ENCODE measurements at regions not wholly inside any gene's neighbourhood (a gene's known extent, or its start where the extent isn't known, plus 50 kb on each side); places are given as distances from the start of the nearest gene placed in this dataset.
A peak's percentile ranks its signal among the peaks of the same experiment; 100 is the strongest.
"Not testable (repeated sequence)": the region's sequence is repeated elsewhere in the genome, so short reads cannot be mapped to it uniquely, and the experiment has no call there.

DNA sequence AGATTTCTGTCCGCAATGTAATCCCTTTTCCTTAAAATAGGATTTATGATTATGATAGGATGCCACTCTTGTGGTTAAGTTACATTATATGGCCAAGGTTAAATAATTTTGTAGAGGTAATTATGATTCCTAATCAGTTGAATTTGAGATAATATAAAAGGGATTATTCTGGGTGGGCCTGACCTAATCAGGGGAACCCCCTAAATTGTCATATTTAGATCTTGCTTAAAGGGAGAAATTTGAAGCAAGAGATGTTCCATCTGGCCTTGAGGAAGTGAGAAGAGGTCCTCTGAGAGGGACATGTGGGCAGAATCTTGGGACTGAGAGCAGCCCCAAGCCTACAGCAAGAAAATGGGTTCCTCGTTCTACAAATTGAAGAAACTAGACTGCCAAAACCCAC lies 1550.1 kb upstream of the TENM4 start:
- intact Hi-C loops (cut with DNase I), result no loop called here
- DNase-seq, result no peak

DNA sequence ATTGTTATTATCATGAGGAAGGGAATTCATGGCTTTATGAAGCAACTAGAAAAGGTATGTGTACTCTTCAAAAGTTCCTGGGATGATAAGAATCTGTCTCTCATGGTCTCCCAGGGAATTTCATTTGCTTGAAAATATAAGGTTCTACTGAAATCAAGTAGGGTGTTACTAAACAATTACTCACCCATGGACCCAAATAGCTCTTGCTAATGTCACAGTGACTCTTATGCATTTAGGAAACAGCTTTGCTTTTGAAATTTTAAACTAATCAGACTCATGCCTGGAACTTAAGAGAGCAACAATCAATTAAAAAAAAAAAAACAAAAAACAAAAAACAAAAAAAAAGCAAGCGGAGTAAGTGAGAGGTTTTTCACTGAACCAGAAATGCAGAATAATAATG lies 1546.3 kb upstream of the TENM4 start:
- intact Hi-C loops (cut with DNase I), result no loop called here
- no peak for DNase-seq

DNA sequence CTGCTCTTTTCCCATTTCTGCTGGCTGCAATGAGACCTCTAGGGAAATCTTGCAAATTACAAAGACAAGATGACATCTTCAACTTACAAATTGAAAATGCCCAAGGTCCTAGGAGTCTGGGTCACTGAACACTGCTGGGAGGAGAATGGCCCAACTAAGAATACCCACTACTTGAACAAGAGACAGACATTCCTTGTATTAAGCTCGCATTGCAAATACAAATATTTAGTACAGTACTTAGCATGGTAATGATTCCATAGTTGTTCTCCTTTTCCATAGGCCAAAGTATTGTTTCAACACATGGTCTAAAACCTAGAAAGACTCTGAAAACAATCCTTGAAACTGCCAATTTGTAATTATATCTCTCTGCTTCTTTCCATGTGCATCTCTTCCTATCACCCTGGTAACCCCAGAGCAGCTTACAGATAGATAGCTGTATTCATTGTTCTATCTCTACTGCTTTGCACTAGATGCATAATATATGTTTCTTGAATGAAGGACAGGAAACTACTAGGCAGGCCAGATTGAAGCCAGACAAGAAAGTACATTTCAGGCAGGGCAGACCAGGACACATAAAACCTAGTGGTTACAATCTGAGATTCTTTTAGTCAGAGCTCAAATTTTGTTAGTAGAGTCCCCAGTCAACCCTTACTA lies 1545.7 kb upstream of the TENM4 start:
- no peak for DNase-seq
- intact Hi-C loops (cut with DNase I), result no loop called here

DNA sequence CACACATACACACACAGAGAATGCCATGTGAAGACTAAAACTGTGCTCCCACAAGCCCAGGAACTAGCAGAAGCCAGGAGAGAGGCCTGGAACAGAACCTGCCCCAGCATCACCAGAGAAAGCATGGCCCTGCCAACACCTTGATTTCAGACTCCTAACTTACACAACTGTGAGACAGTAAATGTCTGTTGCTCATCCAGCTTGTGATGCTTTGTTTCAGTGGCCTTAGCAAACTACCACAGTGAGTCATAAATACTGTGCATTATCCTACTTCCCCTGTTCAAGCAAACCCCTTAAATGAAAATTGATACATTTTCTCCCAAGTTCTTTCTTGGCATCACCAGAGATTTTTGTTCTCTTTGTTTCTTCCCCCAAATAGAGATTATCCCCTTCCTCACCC lies 1539.4 kb upstream of the TENM4 start:
- intact Hi-C loops (cut with DNase I), result no loop called here
- DNase-seq, result no peak

DNA sequence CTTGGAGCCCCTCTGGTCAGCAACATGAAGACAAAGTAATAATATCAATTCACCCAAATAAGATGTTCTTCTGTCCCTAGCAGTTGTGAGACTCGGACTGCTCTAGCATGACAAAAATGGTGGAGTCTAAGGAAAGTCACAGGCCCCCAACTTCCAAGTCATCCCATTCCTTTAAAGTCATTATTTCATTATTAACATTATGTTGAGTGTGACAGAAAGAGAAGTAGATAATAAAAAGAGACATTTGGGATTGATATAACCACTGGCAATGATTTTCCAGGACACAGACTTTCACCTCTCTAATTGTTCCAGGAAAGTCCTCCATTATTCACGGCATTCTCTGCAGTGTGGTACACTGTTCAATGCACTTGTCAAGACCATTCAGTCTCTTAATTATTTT lies 1533.0 kb upstream of the TENM4 start:
- intact Hi-C loops (cut with DNase I), result no loop called here
- DNase-seq, result no peak

DNA sequence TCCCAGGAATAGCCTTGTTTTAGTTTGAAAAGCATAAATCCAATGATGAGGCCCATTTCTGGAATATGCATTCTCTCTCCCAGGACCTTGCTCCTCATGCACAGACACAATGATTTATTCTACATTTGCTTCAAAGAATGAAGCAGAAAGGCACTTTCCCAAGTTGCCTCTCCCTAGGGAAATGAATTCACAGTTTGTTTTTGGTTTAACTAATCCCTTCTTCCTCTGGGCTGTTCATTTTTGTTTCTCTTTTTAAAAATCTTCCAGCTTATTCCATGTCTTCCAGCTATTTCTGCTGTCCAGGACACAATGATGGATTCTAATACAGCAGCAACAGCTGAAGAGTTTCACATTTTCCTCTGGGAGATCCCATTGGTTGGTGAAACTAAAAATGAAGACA lies 1529.2 kb upstream of the TENM4 start:
- intact Hi-C loops (cut with DNase I), result no loop called here
- no peak for DNase-seq

DNA sequence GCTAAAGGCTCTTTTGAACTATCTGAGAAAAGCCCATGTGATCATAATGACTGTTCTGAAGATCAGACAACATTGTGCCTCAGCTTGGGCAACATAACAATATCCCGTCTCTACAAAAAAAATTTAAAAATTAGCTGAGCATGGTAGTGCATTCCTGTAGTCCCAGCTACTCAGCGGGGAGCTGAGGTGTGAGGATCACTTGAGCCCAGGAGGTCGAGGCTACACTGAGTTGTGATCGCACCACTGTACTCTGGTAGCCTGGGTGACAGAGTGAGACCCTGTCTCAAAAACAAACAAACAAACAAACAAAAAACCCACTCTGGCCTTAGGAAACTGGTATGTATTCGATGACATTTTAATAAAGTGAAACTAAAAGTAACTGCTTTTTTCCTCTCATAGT lies 1526.8 kb upstream of the TENM4 start:
- intact Hi-C loops (cut with DNase I), result no loop called here
- no peak for DNase-seq

DNA sequence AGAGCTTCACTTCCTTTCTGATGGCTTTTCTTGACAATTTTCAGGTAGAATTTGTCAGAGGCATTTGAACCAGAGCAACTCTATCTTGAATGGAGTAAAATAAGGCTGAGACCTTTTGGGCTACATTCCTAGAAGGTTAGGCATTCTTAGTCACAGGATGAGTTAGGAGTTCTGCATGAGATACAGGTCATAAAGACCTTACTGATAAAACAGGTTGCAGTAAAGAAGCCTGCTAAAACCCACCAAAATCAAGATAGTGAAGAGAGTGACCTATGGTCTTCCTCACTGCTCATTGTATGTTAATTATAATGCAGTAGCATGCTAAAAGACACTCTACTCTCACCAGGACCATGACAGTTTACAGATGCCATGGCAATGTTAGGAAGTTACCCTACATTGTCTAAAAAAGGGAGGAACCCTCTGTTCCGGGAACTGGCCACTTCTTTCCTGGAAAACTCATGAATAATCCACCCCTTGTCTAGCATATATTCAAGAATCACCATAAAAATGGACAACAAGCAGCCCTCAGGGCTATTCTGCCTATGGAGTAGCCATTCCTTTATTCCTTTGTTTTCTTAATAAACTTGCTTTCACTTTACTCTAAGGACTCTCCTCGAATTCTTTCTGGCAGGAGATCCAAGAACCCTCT lies 1519.7 kb upstream of the TENM4 start:
- intact Hi-C loops (cut with DNase I), result no loop called here
- DNase-seq, result no peak

DNA sequence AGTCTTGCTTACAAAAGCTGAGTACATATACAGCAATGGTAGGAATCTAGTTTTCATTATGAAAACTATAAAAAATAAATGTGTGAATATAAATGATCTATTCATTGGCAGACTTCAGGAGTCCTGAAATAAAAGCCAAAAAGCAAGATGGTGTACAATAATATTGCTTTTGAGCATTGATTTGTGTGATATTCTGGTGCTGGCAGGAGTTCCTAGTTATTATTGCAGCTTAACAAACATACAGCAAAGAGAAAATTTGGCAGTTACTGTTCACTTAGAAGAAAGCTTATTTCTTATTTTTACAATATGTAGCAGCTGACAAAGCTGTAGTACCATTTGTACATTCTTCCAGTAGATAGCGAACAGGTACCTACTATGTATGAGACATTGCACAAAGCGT lies 1518.9 kb upstream of the TENM4 start:
- no peak for DNase-seq
- intact Hi-C loops (cut with DNase I), result no loop called here

DNA sequence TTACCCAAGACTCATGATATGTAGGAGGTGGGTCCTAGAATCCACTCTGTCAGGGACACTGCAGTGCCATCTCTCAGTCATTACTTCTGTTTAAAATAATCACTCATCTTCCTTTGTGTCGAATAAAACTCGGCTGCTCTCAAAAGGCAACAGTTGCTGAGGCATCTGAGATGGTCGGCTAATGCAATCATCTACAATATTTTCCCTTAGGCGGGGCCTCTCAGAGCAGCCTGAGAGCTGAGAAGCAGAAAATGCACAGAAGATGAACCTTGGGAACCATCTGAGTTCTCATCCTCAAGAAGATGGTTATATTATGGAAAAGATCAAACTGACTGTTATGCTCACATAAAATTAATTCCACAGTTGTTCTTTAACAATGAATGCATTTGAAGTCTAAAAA lies 1518.2 kb upstream of the TENM4 start:
- intact Hi-C loops (cut with DNase I), result no loop called here
- no peak for DNase-seq

DNA sequence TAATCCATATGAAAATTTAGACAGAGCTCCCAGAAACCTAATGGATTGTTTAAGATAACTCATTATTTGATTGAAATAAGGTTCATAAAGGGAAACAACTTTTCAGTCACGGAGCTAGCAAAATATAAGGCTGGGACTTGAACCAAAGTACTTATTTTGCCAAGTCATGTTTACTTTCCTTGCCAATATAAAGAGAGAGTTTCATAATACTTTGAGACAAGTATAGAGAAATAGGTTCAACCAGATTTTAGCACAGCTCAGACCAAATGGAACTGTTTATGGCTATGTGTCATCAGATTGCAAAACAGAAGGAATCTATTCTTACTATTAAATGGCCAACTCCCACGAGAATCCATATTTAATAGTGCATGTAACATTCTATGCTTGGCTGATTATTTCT lies 1517.5 kb upstream of the TENM4 start:
- intact Hi-C loops (cut with DNase I), result no loop called here
- DNase-seq, result no peak

DNA sequence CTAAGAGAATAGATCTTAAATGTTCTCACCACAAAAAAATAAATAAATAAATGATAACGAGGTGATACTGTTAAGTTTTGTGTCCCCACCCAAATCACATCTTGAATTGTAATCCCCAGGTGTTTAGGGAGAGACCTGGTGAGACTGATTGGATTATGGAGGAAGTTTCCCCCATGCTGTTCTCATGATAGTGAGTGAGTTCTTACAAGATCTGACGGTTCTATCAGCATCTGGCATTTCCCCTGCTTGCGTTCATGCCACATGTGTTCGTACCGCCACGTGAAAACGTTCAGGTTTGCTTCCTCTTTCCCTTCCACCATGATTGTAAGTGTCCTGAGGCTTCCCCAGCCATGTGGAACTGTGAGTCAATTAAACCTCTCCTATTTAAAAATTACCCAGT lies 1514.8 kb upstream of the TENM4 start:
- intact Hi-C loops (cut with DNase I), result no loop called here
- DNase-seq, result no peak

DNA sequence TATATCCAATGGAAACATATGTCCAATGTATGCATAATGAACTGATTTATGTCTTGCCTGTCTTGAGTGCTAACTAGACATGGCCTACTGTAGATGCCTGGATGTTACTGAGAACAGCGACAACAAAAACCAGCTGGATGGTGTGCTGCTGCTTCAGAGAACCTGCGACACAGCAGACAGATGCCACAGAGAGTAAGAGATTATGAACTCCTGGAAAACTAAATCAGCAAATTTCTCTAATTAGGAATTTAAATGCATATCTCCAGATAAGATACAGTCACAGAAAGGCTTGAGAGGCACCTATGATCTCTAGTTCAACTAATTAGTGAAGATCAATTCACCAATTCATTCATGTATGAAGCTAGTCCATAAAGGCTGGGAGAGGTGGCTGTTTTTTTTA lies 1508.0 kb upstream of the TENM4 start:
- DNase-seq, result no peak
- intact Hi-C loops (cut with DNase I), result no loop called here

DNA sequence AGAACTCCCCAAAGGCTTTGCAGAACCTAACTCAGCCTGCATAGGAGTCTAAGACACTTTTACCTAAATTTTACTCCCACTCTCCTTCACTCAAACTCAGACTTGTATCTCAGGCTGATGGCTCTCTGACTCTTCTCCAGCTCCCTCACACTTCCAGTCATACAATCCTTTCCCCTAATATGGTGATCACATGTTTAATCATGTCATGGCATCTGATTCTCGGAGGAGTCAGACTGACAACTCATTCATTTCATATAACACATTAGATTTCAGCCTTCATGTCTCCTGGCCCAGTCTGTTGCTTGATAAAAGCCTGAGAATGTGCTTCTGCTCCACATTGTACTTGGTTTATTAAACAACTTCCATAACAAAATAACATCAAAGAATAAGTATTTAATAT lies 1503.9 kb upstream of the TENM4 start:
- intact Hi-C loops (cut with DNase I), result no loop called here
- no peak for DNase-seq

DNA sequence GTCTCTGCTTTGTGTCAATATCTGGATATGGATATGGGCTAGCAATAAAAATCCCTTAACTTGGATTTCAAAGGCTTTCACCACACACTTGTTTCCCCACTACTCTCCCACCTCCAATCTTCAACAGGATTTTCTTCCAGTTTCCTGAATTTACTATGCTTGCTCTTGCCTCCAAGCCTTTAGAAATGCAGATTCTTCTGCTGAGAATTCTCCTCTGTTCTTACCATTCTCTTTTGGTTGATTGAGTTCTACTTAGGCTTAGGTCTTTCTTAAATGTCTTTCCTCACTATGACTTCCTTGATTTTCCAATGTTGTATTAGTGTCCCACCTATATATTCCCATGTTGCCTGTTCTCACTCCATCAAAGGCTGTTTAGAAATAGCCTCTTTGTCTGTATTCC lies 1502.4 kb upstream of the TENM4 start:
- intact Hi-C loops (cut with DNase I), result no loop called here
- DNase-seq, result no peak

DNA sequence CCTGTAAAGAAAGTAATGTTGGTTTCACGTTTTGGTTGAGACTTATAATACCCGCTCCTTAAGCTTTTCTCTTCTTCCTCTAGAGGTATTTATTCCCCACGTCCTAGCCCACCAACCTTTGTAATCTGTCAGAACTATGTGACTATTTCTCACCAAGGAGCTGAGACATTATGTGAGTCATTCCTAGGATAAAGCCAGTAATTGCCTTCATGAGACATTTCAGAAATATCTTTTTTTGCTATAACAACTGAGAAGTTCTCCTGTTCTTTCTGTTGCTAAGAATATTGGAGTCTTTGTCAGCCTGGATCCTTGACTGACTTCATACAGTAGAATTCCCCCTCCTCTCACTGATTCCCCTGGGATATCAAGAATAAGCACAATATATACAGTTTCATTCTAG lies 1497.0 kb upstream of the TENM4 start:
- intact Hi-C loops (cut with DNase I), result no loop called here
- peak in 1 of 42 donors; percentile 6 for DNase-seq

DNA sequence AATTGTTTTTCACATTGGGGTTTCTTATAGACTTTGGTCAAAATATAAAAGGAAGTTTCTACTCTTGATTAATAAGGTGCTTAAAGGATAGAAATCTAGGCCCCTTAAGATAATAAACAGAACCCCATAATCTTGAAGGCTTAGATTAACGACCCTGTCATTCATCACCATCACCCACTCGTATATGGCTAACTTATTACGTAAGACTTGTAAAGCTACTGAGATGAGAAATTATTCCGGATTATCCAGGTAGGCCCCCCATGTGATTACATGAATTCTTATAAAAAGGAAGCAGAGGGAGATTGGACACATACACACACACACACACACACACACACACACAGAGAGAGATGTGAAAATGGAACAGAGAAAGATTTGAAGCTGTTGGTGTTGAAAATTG lies 1489.2 kb upstream of the TENM4 start:
- intact Hi-C loops (cut with DNase I), result no loop called here
- DNase-seq, result no peak

DNA sequence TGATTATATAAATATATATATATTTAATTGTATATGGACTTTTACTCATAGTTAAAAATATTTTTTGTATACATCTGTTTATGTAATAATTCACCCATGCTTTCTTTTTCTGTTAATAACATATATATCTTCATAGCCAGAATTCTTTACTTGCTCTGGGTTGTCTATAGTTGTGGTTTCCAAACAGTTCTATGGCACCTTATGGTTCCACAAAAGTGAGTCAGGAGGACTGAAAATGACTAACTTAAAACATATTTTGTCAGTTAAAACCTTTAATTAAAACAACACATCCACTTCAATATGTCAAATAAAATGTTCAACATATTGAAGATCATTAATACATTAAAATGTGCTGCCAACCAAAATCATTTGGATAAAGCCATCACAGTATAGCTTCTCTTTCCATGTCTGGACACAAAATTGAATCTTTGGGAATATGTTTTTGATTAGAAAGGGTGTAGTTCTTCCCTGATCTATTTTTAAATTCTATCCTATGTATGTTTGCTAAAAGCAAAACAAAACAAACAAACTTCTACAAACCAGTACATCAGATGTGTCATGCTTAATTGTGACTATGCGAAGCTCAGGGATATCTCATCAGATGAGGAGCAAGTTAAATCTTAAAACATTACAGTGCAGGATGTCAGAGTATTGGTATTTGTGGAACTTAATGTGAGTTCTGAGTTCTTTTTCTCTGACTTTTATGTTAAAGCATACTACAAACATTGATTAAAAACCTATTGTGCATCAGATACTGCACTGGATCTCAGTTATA lies 1488.4 kb upstream of the TENM4 start:
- no peak for DNase-seq
- intact Hi-C loops (cut with DNase I), result no loop called here

DNA sequence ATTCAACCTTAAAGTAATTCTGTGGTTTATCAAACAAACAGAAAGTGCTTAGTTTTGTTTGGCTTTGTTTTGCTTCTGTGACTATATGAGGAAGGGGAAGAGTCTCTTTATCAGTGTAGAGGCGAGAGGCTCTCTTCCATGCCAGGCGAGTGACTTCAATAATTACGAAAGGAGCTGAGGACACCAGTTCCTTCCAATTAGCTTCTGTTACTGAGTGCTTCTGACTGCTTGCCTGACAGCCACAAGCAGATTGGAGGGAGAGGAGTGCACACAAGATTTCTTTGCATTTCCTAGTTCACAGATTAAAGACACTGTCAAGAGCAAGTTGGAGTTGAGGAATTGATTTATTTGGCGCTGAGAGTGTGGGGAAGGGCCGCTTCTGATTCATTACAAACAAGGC lies 1484.5 kb upstream of the TENM4 start:
- no peak for DNase-seq

DNA sequence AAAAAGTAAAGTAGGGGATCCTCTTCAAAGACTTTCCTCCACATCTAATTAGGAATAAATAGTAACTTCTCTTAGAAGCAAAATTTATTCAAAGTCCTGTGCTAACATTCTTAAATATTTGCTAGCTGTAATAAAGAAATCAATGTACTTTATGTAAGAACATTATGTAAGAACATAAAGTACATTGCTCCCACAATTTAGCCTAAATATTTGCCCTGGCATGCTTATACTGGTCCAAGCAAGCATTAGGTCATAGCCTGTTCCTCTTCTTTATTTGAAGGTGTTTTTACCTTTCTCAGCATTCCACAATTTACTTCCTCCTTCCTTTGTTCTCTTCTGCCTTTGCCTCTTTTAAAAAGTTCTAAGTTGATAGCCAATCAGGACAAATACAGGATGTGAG lies 1480.5 kb upstream of the TENM4 start:
- DNase-seq; intact Hi-C loops (cut with DNase I): not testable (repeated sequence)

More for the DNA sequence above, 1484.5 kb upstream of the TENM4 start:
- intact Hi-C loops (cut with DNase I), result no loop called here

All from head of caudate nucleus (tissue), 42 donors.